Endothelial cell of umbilical vein (primary cell): ENCODE measurements at regions not wholly inside any gene's neighbourhood (a gene's known extent, or its start where the extent isn't known, plus 50 kb on each side); places are given as distances from the start of the nearest gene placed in this dataset.

ENCODE experiments used
- BruUV-seq: library from RNA; stranded (reverse); fragments of 400-500 nt; replicated peaks from 2 replicates; lab custom pipeline; 2021; lab: Mats Ljungman, UMichigan
- CTCF ChIA-PET: fragments of 300-600, 350-600 bp; sonication (Branson Sonifier 250); formaldehyde crosslinking; loops from one replicate; lab custom pipeline; 2021; ENCODE audit warnings: antibody characterized with exemption, inconsistent platforms; lab: Charles Lee
- POLR2A ChIA-PET: fragments of 300-600, 350-600 bp; sonication (Branson Sonifier 250); formaldehyde crosslinking; loops from one replicate; lab custom pipeline; 2021; ENCODE audit warnings: antibody characterized with exemption, inconsistent platforms; lab: Charles Lee
- DNase-seq: peaks from one replicate; pipeline ENCODE4 v3.0.0-alpha.2; 2011; ENCODE audit warnings: low read depth, low spot score
- FAIRE-seq: peaks from 2 replicates; lab custom pipeline; 2011; peaks lifted over from hg19 to GRCh38; lab: Jason Lieb, UNC
- H2AFZ ChIP-seq: 2 replicates; pipeline ENCODE4 v1.6.0; 2012; ENCODE audit warnings: low read depth, low read length, control low read depth, inconsistent platforms
- H3K27ac ChIP-seq: 2 replicates; pipeline ENCODE4 v1.5.1; 2011; ENCODE audit warnings: low read depth, mild to moderate bottlenecking, control low read depth, low read length, moderate library complexity; ENCODE audit not compliant: insufficient read depth
- H3K27me3 ChIP-seq, 2 experiments: 2 replicates each; pipeline versions ENCODE4 v1.6.0 to v1.6.1; 2011; ENCODE audit warnings: low read length in 2 of 2, mixed read lengths in 1 of 2; ENCODE audit not compliant: control insufficient read depth in 2 of 2, insufficient read depth in 2 of 2
- H3K36me3 ChIP-seq, 2 experiments: 2 replicates in 1 of 2; 3 replicates in 1 of 2; pipeline ENCODE4 v1.5.1; 2011; ENCODE audit warnings: low read length in 2 of 2, mild to moderate bottlenecking in 1 of 2, moderate library complexity in 1 of 2; ENCODE audit not compliant: control insufficient read depth in 2 of 2, insufficient read depth in 2 of 2; ENCODE audit errors: extremely low read depth in 1 of 2
- H3K4me1 ChIP-seq: 3 replicates; pipeline ENCODE4 v1.5.1; 2011; ENCODE audit warnings: mild to moderate bottlenecking, low read length; ENCODE audit not compliant: control insufficient read depth, insufficient read depth; ENCODE audit errors: extremely low read depth
- H3K4me2 ChIP-seq: 2 replicates; pipeline ENCODE4 v1.6.1; 2011; ENCODE audit warnings: low read length, control low read depth, mixed read lengths; ENCODE audit not compliant: insufficient read depth
- H3K4me3 ChIP-seq, 3 experiments: fragments of 200-600 bp in 1 of 3; sonication (generic), shearing (Covaris generic) in 1 of 3; replicated peaks in 1 of 3; 2 replicates each; pipeline ENCODE4 v1.5.1; 2011 to 2016; ENCODE audit warnings: control low read depth in 3 of 3, low read length in 3 of 3, mild to moderate bottlenecking in 2 of 3, inconsistent platforms in 1 of 3, low read depth in 1 of 3, moderate library complexity in 1 of 3; ENCODE audit not compliant: insufficient read depth in 1 of 3
- H3K79me2 ChIP-seq: 2 replicates; pipeline ENCODE4 v1.6.0; 2012; ENCODE audit warnings: low read length, inconsistent platforms; ENCODE audit not compliant: control insufficient read depth, insufficient read depth
- H3K9ac ChIP-seq: replicated peaks from 2 replicates; pipeline ENCODE3; 2011; ENCODE audit warnings: low read length, control low read depth; ENCODE audit not compliant: insufficient read depth; ENCODE audit errors: extremely low read depth
- H3K9me1 ChIP-seq: replicated peaks from 3 replicates; pipeline ENCODE4 v1.6.0; 2011; ENCODE audit warnings: mild to moderate bottlenecking, low read length; ENCODE audit not compliant: control insufficient read depth, insufficient read depth; ENCODE audit errors: extremely low read depth
- H3K9me3 ChIP-seq: replicated peaks from 2 replicates; pipeline ENCODE4 v1.5.1; 2012; ENCODE audit warnings: low read length, inconsistent platforms; ENCODE audit not compliant: control insufficient read depth, insufficient read depth
- H4K20me1 ChIP-seq: replicated peaks from 2 replicates; pipeline ENCODE3; 2011; ENCODE audit warnings: mild to moderate bottlenecking, low read length; ENCODE audit not compliant: control insufficient read depth, insufficient read depth; ENCODE audit errors: extremely low read depth
- CTCF ChIP-seq, 2 donors: IDR thresholded peaks; 1 replicate in 1 of 2; 2 replicates in 1 of 2; pipeline ENCODE4 v1.5.1; 2011; ENCODE audit warnings: low read length in 2 of 2, mild to moderate bottlenecking in 2 of 2, moderate library complexity in 2 of 2, control low read depth in 1 of 2, inconsistent platforms in 1 of 2, low read depth in 1 of 2; ENCODE audit not compliant: insufficient read depth in 1 of 2; ENCODE audit errors: extremely low read depth in 1 of 2
- EZH2 ChIP-seq: IDR thresholded peaks from 2 replicates; pipeline ENCODE4 v1.6.1; 2012; ENCODE audit warnings: borderline replicate concordance, low read depth, mild to moderate bottlenecking, moderate library complexity, low read length, inconsistent platforms; ENCODE audit not compliant: severe bottlenecking
- FOS ChIP-seq: IDR thresholded peaks from 2 replicates; pipeline ENCODE4 v1.6.1; 2011; ENCODE audit warnings: mild to moderate bottlenecking, low read length, moderate library complexity, borderline replicate concordance; ENCODE audit not compliant: insufficient read depth
- GATA2 ChIP-seq: IDR thresholded peaks from 2 replicates; pipeline ENCODE4 v1.7.0; 2011; ENCODE audit warnings: low read depth, mild to moderate bottlenecking, moderate library complexity, mixed read lengths, low read length; ENCODE audit not compliant: insufficient read length, insufficient read depth
- JUN ChIP-seq: IDR thresholded peaks from 2 replicates; pipeline ENCODE4 v1.6.1; 2011; ENCODE audit warnings: borderline replicate concordance, low read depth; ENCODE audit not compliant: insufficient read length, insufficient read depth
- MAX ChIP-seq: IDR thresholded peaks from 2 replicates; pipeline ENCODE4 v1.6.1; 2011; ENCODE audit not compliant: insufficient read depth, insufficient read length
- MYC ChIP-seq: IDR thresholded peaks from one replicate; pipeline ENCODE4 v1.6.1; 2011; ENCODE audit warnings: mild to moderate bottlenecking, low read depth, low read length
- POLR2A ChIP-seq: IDR thresholded peaks from 2 replicates; pipeline ENCODE4 v1.6.1; 2012; ENCODE audit warnings: low read depth, mild to moderate bottlenecking, control low read depth, low read length
- POLR2AphosphoS5 ChIP-seq: IDR thresholded peaks from 2 replicates; pipeline ENCODE4 v1.6.1; 2012; ENCODE audit warnings: low read depth, mild to moderate bottlenecking, control low read depth, low read length, moderate library complexity; ENCODE audit not compliant: insufficient read depth
- dilution Hi-C: fragments of 300-500 bp; cut with MboI; formaldehyde crosslinking; loops from one replicate; pipeline ENCODE4 v1.15.0; 2019; ENCODE audit warnings: low sequenced_read_pairs; ENCODE audit not compliant: extremely low pct_ligation_motif_present
- intact Hi-C: fragments of 100-400 bp; cut with micrococcal nuclease; formaldehyde crosslinking; loops from one replicate; pipeline ENCODE4 v1.10.0; 2022

- no peaks in the 10 kb centered on the region for H3K79me2 ChIP-seq
- H3K9ac ChIP-seq, result no peak overlapping the region
- no peak overlapping the region for H3K4me3 ChIP-seq
- dilution Hi-C loops (no loop called here), intact Hi-C loops (no loop called here)
- no peak overlapping the region for H3K4me2 ChIP-seq
- H3K27me3 ChIP-seq, result peaks cover 0 to 3% of the 10 kb centered on the region in 2 experiments
- no peak for TF ChIP-seq CTCF (IDR thresholded peaks at IDR 0.05; ENCODE audit: extremely low read depth in 1 of 2, insufficient read depth in 1 of 2, low read depth in 1 of 2, low read length in 2 of 2)
- no peak for TF ChIP-seq POLR2A
- TF ChIP-seq JUN, result no peak
- TF ChIP-seq MYC, result no peak
- no peak for TF ChIP-seq POLR2AphosphoS5
- no peak for TF ChIP-seq MAX
- no peak for TF ChIP-seq GATA2
- TF ChIP-seq EZH2, result no peak
- no peak for TF ChIP-seq FOS
- POLR2A ChIA-PET, result no interaction called here
- no peak for DNase-seq
- FAIRE-seq, result no peak
- H3K36me3 ChIP-seq, result no peaks in the 10 kb centered on the region
- no peak overlapping the region for H3K27ac ChIP-seq
- H3K9me3 ChIP-seq, result no peaks in the 10 kb centered on the region
- no peaks in the 10 kb centered on the region for H3K4me1 ChIP-seq
- BruUV-seq, result no TSS peak
- no peaks in the 10 kb centered on the region for H3K9me1 ChIP-seq
- CTCF ChIA-PET, result no interaction called here
- no peaks in the 10 kb centered on the region for H4K20me1 ChIP-seq
- no peak overlapping the region for H2AFZ ChIP-seq
Measured at GRCh38 chr2:45193581-45193980, 184.3 kb upstream of the SIX2 start.
